HG02938 (cell line): ENCODE measurements at regions not wholly inside any gene's neighbourhood (a gene's known extent, or its start where the extent isn't known, plus 50 kb on each side); places are given as distances from the start of the nearest gene placed in this dataset.

Source experiments
- ATAC-seq: cut with Tn5 transposase; IDR thresholded peaks from one replicate; pipeline ENCODE4 v1.9.1; 2021; ENCODE audit warnings: mild to moderate bottlenecking, moderate library complexity; ENCODE audit not compliant: unreplicated experiment

DNA sequence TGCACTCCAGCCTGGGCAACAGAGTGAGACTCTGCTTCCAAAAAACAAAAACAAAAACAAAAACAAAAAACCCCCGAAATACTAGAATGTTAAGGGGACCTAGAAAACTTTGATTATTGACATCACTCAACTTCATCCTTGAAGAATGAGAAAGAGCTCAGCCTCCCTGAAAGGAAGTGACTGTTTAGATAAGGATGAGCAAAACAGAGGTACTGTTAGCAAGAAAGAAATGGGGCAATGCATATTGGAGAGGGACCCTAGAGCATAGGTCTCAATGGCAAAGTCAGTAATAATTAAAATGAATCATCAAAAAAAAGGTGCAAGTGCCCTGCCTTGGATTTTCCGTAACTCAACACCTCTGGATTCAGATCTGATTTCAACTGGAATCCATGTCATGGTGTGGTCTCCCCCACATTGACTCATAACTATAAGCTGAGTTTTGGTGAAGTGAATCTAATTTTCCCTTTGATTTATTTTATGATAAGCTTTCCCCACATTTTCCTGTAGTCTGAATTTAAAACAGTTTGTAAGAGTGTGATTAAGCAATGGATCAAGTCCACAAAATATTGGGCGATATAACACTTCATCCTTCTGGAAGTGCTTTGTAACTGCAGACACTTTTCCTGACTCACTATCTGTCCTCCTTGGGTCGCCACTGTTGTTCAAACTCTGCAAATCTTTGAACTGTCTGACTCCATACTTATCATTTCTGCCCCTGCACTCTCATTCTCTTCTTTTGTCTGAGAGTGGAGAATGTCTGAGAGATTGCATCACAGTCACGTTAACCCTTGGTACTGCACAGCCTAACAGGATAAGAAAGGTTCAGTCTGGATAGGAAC lies 224.8 kb upstream of the LYZL1 start:
- ATAC-seq, result no peak

DNA sequence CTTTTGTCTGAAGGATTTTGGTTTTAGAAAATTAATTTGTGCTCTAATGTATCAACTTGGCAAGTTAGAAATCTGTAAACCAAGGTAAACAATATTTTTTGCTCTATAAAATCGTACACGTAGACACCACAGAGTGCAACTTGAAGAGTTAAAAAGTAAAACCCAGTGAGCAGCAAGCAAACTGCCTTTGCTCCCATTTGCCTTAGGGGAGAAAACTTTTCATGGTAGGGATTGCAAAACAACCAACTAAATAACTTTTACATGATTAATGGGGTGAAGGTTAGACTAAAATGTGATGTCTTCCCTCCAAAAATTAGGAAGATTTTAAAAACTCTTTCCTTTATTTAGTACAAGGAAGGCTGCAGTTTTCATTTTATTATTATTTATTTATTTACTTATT lies 224.2 kb upstream of the LYZL1 start:
- ATAC-seq, result no peak

DNA sequence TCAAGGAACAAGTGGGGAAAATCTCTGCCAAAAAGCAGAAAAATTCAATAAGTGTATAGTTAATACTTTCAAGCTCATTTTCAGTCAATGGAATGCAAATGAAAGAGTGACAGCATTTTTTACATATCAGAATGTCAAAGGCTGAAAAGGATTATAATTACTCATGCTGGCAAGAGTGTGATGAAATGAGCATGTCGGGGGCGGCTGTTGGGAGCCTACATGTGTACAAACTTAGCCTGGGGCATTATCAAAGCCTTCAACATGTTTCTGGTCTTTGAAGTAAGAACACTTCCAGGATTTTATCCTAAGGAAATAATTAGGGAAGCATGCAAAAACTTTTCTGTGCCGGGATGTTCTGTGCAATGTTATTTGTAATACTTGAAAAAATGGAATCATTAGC lies 221.7 kb upstream of the LYZL1 start:
- ATAC-seq, result no peak

DNA sequence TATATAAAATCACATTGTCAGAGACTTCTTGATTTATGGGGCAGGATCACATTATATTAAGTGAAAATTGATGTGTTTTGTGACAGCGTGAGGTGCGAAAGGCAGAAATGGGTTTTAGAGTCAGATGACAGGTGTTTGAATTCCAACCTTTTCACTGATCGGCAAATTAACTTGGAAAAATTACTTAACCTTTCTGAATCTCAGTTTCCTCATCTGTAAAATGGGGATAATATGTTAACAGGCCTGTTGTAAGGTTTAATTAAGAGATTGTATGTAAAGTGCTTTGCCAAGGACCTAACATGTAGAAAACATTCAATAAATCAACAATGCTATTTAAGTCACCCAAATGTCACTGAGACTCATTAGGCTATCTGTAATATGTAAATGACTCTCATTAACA lies 221.2 kb upstream of the LYZL1 start:
- ATAC-seq, result no peak

DNA sequence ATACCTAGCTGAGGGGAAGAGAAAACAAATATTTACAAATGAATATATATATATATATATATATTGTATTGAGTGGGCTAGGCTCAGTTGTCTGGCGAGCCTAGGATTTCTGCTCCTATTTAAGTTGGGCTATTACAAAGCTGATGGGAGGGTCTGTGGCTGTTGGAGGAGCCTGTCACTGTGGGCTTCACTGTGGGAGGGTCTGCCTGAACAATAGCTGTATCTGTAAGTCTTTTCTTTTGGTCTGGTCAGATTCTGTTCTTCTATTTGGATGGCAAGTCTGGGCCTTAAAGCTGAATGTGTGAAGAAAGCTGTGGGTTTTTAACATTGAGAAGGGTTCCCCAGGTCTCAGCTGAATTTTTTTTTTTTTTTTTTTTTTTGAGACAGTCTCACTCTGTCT lies 220.6 kb upstream of the LYZL1 start:
- ATAC-seq, result no peak

DNA sequence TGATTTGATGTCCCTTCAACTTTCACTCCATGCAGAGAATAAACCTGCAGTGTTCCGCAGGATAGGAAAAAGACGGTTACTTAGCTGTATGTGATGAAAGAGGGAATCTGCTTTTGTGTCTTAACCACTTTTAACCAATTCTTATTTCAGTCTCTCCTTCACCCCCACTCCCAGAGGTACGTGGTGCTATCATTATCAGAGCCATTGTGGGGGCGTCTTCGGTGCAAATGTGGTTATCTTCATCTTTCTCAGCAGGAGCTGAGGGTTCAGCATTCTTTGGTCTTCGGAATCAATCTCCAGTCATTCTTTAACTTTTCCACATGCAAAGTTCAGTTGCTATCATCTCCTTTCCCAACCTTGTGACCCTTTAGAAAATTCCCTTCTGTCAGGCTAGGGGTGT lies 219.9 kb upstream of the LYZL1 start:
- no peak for ATAC-seq

DNA sequence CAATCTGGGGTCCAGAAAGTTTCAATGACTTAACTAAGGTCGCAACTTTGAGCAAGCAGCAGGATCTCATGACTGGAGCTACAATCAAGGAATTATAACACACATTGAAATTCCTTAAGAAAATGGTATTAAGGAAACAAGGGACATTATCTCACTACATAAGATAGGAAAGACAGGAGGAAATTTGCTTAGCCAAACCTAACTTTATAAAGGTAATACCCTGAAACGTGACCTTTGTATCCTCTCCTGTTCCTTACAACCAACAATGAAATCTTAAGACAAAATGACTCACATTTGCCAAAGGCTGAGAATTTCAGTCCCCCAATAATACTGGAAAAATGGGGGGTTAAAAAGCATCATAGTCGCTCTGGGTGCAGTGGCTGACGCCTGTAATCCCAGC lies 218.9 kb upstream of the LYZL1 start:
- no peak for ATAC-seq

DNA sequence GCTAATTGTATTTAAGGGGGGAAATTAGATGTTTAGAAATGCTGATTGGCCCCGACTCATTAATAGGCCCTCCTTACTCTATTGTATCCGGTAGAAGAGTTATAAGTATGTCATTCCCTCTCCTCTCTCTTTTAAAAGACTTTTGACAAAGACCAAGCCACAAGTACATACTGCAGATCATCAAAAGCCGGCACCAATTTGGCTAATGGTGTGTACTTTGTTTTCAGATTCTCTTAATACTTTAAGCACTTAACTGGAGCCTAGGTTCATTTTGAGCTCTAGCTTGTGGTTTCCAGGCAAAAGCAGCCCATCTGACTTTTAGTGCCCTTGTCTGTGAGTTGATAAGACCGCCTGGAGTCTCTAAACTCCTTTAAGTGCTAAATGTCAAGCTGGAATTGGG lies 210.0 kb upstream of the LYZL1 start:
- ATAC-seq, result no peak

DNA sequence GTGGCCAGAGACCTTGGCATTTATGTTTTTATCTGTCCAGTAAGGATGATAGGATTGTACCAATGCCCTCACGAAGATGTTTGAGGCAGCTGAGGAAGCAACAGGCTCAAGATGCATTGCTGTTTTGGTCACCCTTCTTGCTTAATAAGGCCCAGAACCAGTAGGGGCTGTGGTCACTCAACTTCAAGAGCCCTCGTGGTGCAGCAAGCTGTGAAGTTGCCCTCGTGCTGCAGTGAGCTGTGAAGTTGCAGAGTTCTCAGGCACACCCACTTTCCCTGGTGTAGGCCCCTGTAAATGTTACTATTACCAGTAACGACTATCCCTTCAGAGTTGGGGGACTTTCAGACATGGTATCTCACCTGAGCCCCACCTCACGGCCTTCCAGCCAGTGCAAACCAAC lies 207.6 kb upstream of the LYZL1 start:
- ATAC-seq, result no peak

DNA sequence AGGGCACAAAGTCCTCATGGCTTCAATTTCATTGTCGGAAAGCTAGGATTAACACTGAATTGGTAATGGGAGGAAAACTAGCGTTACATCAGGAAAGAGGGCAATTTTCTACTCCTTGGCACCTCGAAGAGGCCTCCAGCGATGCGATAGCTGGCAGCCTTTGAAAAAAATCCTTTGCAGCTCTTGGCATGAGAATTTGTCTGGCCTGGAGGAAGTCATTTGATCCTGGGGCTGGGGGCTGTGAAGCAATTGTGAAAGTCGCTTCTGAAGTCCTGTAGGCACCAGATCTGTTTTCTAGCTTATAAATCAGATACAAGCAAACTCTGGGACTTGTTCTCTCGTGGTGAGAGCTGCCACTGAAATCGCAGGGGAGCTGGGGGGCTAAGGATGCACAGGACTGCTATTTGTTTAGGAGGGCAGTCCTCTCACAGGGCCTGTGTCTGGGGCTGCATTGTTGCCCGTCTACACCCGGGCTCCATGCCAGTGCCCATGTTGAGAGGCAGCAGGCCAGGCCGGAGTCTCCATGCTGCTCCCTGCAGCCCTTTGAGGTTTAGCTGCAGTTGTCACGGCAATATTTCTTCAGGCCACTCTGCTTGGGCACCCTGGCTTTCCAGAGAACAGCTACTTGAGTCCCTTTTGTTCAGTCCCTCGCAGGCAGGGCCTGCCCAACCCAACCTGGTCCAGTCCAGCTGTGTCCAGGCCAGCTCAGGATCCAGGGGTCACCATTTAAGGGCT lies 206.8 kb upstream of the LYZL1 start:
- ATAC-seq, result no peak

DNA sequence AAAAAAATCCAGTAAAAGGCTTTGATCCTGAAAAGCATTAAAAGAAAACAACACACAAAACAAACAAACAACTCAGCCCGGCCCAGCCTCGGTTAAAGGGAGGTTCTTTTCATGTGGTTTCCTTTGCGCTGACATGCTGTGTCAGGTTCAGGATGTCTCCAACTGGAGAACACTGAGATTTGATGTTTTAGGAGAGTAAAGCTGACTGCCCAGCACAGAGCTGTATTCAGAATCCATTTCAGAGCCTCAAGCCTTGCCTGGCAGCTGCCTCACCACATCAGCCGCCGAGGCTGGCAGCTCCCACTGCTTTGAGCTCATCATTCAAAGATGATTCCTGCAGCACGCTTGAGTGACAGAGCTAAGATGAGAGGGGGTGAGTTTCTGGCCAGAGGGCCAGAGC lies 205.8 kb upstream of the LYZL1 start:
- no peak for ATAC-seq

DNA sequence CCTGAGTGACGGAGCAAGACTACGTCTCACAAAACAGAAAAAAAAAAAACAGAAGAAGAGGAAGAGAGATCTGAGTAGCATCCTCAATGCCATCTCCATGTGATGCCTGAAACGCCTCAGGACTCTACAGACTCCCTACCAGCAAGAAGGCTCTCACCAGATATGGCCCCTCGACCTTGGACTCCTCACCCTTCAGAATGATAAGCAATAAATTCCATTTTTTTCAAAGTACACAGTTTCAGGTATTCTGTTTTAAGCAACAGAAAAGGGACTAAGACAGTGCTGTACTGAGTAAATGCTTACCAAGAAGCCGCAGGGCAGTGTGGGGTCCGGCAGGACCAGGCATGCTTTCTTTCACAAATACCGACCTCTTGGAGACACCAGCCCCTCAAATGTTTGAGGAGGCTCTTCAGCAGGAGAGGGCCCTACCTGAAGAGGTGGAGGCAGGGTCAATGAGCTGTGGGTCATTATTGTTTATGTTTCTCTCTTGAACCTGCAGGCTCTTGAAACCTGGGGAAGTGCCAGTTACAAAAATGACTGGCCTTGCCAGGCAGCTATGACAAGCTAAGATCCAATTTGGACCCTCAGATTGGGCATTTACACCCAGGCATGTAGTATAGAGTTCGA lies 204.1 kb upstream of the LYZL1 start:
- ATAC-seq, result no peak

DNA sequence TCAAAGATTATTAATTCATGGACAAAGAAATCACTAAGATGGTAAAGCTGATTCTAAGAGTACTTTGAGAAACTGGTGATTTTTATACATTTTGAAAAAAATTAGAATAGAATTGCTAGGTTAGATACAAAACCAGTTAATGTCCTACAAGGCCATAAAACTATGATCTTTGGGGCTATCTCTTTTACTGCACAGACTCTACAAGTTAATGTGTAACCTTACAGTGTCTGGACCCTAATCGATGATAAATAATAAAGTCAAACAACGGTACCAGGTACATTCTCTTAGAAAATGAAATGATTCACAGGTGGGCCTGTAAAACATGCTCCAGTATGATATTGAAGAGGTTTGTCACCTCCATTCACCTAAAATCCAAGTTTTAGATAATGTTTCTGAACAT lies 199.8 kb upstream of the LYZL1 start:
- no peak for ATAC-seq

DNA sequence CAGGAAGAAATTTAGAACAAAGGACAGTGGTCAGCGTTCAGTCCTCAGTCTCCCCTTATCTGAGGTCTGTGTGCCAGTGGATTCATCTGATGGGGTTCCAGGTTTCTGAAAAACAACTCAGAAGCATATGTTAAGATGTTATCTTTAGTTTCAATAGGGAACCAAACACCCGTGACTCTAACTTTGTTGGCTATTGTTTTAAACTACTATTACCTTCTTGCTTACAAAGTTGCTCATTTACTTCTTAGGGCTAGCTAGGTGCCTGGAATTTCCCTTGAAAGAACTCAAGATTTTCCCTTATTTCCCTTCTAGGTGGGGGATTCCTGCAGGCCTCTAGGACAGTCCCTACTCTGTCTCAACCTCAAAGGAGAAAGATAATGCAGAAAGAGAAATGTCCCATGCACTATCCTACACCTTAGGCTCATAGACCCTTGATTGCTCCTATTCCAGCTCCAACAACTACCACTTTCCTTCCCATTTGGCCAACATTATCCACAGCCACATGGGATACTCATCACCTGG lies 192.5 kb upstream of the LYZL1 start:
- no peak for ATAC-seq

DNA sequence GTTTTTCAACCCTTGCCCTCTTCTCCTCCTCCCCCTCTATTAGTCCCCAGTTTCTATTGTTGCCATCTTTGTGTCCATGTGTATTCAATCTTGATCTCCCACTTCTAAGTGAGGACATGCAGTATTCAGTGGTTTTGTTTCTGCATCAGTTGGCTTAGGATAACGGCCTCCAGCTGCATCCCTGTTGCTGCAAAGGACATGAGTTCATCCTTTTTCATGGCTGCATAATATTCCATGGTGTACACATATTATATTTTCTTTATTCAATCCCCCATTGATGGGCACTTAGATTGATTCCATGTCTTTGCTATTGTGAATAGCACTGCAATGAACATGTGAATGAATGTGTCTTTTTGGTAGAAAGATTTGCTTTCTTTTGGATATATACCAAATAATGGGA lies 190.4 kb upstream of the LYZL1 start:
- no peak for ATAC-seq

DNA sequence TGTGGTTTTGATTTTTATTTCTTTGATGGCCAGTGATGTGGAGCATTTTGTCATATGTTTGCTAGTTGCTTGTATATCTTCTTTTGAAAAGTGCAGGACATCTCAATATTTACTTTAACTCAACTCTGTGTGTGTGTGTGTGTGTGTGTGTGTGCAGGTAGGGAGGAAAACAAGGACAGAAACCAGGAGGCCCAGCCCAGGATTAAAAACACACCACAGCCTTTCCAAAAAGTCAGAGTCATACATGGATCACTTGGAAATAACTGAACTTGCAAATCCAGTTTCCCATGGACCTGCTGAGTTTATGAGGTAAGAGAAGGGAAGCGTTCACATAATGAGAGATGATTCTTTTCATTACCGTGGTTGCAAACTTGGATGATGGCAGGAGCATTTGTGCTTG lies 189.9 kb upstream of the LYZL1 start:
- no peak for ATAC-seq

DNA sequence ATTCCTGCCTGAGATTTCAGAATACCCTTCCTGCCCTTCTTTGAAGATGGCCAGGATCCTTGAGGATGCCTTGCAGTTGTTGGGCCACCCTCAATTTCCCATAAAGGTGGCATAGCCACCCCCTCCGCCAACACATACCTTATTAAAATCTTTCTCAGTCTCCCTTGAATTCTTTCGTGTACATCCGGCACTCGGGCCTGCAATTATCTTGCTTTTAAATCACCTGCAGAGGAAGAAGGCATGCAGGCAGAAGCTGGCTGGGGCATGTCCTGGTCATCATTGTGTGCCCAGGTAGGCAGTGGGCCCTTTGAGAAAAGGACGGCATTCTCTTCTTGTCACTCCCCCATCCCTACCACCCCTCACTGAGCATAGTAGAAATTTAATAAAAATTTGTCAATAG lies 189.5 kb upstream of the LYZL1 start:
- no peak for ATAC-seq

DNA sequence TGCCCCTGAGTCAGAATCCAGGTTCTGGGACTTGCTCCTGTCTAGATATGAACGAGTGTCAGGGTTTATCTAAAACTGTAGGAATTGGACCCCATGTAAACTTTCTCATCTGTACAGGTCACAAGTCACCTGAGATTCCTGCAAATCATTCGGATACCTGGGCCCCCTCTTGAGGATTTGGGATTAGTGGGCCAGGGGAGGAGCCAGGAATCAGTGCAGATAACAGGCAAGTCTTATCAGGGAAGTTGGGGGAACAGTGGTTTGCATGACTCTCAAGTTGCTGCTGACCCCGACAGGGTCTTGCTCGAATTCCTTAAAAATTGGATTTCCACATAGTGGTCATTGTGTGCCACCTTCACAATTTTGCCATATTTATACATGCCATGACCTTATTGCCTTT lies 188.4 kb upstream of the LYZL1 start:
- no peak for ATAC-seq

DNA sequence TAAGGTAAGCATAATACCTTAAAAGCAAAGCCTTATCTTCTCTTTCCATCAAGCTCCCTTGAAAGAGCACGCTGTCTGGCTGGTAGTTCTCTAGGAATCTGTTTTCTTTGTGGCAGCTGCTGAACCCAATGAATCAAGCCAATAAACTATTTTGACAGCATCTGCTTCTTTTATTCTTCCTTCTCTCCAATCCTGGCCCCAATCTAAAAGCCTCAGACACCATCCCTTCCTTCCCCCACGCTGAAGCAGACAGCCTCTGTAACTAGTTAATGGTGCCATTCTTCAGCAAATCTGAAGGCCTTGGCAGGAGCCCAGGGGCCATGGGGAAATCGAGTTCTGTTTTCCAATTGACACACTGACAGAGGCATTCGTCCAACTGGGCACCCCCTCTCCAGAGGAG lies 186.6 kb upstream of the LYZL1 start:
- ATAC-seq, result no peak

DNA sequence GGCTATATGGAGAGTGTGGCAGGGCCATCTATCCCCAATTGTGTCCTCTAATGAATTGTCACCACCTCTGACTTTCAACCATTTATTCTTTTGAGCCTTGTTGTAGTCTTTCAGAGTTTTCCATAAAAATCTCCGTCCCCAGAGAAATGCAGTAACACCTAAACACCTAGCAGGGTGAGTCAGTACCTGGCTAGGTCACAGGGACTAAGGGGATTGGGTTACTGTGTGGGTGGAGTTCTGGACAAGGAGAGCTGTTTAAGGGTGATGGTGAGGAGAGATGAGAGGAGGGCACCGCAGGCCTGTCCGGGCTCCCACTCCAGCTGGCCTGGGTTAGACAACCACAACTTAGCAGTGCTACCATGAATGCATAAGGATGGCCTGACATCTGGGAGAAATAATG lies 186.2 kb upstream of the LYZL1 start:
- no peak for ATAC-seq

DNA sequence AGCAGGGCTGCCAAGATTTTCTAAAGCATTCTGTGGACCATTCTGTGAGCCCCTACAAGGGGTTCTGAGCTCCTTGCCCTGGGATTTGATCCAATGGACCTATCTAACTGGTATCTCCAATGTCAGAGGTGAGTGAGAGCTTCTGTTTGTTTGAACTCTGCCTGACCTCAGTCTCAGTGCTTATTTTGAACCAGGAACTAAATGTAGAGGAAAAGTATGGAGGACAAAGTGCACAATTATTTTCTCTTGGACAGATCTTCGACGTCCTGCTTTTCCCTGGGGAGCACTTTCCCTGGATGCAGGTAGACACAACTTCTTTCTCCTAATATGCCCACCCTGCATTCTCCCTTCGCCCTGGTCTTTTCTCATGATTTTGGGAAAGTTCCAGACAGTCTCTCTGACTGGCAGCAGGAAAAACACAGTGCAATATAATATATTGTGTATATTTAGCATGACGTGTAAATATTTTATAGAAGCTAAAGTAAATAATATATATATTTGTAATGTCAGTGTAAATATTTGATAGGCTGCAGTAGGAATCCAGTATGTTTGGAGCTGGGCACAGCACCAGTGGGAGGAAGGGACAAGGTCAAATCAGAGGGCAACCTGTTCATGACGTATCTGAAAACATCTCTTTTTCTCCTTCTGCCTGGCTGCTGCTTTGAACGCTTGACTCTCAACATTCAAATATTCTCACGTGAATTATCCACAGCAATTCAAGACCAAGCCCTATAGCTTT lies 184.0 kb upstream of the LYZL1 start:
- no peak for ATAC-seq
